IMR-90 (cell line): ENCODE measurements at regions not wholly inside any gene's neighbourhood (a gene's known extent, or its start where the extent isn't known, plus 50 kb on each side); places are given as distances from the start of the nearest gene placed in this dataset.

Experiments
- BHLHE40 ChIP-seq: fragments of 150-350 bp; IDR thresholded peaks from 2 replicates; pipeline ENCODE4 v1.6.1; 2016; ENCODE audit warnings: mild to moderate bottlenecking, low read depth, low read length
- CEBPB ChIP-seq: IDR thresholded peaks from 2 replicates; pipeline ENCODE4 v1.6.1; 2012; ENCODE audit warnings: low read depth, low read length, improper control_type of control experiment
- CTCF ChIP-seq: conservative IDR thresholded peaks from 2 replicates; pipeline ENCODE4 v1.5.1; 2012; ENCODE audit warnings: mild to moderate bottlenecking, low read depth, low read length, improper control_type of control experiment
- ELK1 ChIP-seq: fragments of 150-350 bp; IDR thresholded peaks from 2 replicates; pipeline ENCODE4 v1.6.1; 2016; ENCODE audit warnings: low read depth, mild to moderate bottlenecking, low read length, moderate library complexity, borderline replicate concordance
- POLR2A ChIP-seq: IDR thresholded peaks from 2 replicates; pipeline ENCODE4 v1.6.1; 2012; ENCODE audit warnings: mild to moderate bottlenecking, low read depth, low read length
- RAD21 ChIP-seq: IDR thresholded peaks from 2 replicates; pipeline ENCODE4 v1.6.1; 2012; ENCODE audit warnings: low read length, improper control_type of control experiment
- RFX5 ChIP-seq: IDR thresholded peaks from 2 replicates; pipeline ENCODE4 v1.8.0; 2012; ENCODE audit warnings: low read depth, mild to moderate bottlenecking, low read length, moderate library complexity
- SMC3 ChIP-seq: fragments of 150-350 bp; IDR thresholded peaks from 2 replicates; pipeline ENCODE4 v1.6.1; 2016; ENCODE audit warnings: low read depth, mild to moderate bottlenecking, antibody characterized with exemption, low read length, moderate library complexity
- USF2 ChIP-seq: fragments of 150-350 bp; IDR thresholded peaks from 2 replicates; pipeline ENCODE4 v1.6.1; 2017; ENCODE audit warnings: mild to moderate bottlenecking, antibody characterized with exemption, low read length, low read depth

- TF ChIP-seq CTCF (no peak), RFX5 (no peak), SMC3 (no peak), POLR2A (no peak), BHLHE40 (no peak), RAD21 (no peak), CEBPB (no peak), USF2 (no peak), ELK1 (no peak)
Observed at GRCh38 chr1:221164951-221165838, 286.0 kb downstream of the HLX start.
